ENCODE measurements at regions not wholly inside any gene's neighbourhood (a gene's known extent, or its start where the extent isn't known, plus 50 kb on each side); places are given as distances from the start of the nearest gene placed in this dataset.

- ATAC-seq (ENCODE audit: low read depth) (no peak), DNase-seq (no peak)
- Mint-ChIP-seq H3K27ac (no peak overlapping the region), H3K36me3 (no peaks in the 10 kb centered on the region), H3K4me3 (no peak overlapping the region), H3K9me3 (no peaks in the 10 kb centered on the region), H3K27me3 (no peaks in the 10 kb centered on the region), H3K4me1 (no peaks in the 10 kb centered on the region)
- POLR2A ChIA-PET: no interaction called here
These were observed 316.2 kb upstream of the HTR2A start for GRCh38 chr13:47213047-47213446.

- no peaks in the 10 kb centered on the region for H3K36me3 Mint-ChIP-seq
- POLR2A ChIA-PET: no interaction called here
- no peak for ATAC-seq (ENCODE audit: low read depth)
- H3K27me3 Mint-ChIP-seq: no peaks in the 10 kb centered on the region
- DNase-seq: no peak
- H3K4me1 Mint-ChIP-seq: no peaks in the 10 kb centered on the region
- no peaks in the 10 kb centered on the region for H3K9me3 Mint-ChIP-seq
- no peak overlapping the region for H3K4me3 Mint-ChIP-seq
- H3K27ac Mint-ChIP-seq: no peak overlapping the region
These were observed 314.3 kb upstream of the HTR2A start for GRCh38 chr13:47211106-47211505.

DNA sequence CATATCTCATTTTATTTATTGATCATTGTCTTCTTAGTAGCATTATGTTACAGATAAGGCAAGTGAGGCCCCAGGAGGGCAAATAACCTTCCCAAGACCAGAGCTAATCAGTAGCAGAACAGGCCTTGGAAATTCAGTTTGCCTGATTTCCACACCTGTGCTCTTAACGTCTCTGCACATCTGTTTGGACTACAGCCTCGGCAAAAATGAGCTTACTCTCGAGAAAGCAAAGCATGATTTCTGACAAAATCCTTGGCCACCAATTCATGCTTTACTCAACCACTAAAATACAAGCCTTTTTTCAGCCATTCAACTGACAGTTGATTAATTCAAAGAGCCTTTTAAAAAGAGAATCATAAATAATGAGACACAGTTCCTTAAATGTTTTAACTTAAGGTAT, 309.3 kb upstream of the HTR2A start:
- POLR2A ChIA-PET: no interaction called here
- ATAC-seq (ENCODE audit: low read depth) (no peak), DNase-seq (no peak)
- Mint-ChIP-seq H3K4me3 (no peak overlapping the region), H3K4me1 (no peaks in the 10 kb centered on the region), H3K27ac (no peak overlapping the region), H3K9me3 (peaks cover 4% of the 10 kb centered on the region), H3K27me3 (no peaks in the 10 kb centered on the region), H3K36me3 (no peaks in the 10 kb centered on the region)

DNA sequence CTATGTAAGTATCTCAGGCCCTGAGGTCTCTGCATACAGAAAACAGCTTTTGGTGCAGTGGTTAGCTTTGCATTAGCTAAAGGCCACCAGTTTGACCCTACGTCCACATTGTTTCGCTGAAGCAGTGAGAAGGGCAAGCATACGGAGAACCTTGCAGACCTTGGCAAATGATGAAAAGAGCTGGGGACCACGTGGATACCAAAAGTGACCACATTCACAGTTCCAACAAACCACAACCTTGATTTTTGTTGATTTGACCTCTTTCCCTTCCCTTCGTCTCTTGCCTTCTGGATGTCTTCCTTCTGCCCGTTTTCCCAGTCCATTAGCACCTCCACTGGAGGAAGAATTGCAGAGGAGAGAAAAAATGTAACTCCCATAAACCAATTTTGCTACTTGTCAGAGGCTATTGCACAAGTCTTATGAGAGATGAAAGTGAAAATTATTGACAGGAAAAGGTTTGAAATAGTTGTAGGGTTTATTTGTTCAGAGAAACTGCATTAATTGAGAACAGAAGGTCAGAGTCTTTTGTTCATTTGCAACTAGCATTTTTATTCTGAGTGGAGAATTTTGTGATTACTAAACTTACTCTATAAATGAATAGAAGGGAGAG, 293.9 kb upstream of the HTR2A start:
- H3K4me3 Mint-ChIP-seq: no peak overlapping the region
- H3K36me3 Mint-ChIP-seq: no peaks in the 10 kb centered on the region
- no peak for DNase-seq
- H3K9me3 Mint-ChIP-seq: no peaks in the 10 kb centered on the region
- peaks cover 3% of the 10 kb centered on the region for H3K27me3 Mint-ChIP-seq
- no peak overlapping the region for H3K27ac Mint-ChIP-seq
- no peaks in the 10 kb centered on the region for H3K4me1 Mint-ChIP-seq
- POLR2A ChIA-PET: no interaction called here
- no peak for ATAC-seq (ENCODE audit: low read depth)

DNA sequence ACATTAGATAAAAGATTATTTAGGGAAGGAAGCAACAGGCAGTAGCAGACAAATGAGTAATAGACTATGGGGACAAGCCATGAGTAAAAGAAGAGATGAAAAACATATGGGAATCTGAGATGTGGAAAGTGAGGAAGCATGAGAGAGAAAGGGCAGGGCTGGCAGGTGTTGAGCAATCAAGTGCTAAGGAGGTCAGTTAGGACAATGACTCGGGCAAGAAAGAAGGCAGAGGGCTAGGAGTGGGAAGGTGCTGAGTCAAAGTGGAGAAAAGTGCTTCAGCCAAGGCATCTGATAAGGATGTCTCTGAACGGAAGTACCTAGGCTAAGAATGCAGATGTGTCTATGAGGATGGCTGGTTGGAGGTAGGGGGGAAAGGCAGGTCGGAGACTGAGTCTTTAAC, 291.9 kb upstream of the HTR2A start:
- POLR2A ChIA-PET: no interaction called here
- ATAC-seq (ENCODE audit: low read depth): no peak
- no peaks in the 10 kb centered on the region for H3K36me3 Mint-ChIP-seq

DNA sequence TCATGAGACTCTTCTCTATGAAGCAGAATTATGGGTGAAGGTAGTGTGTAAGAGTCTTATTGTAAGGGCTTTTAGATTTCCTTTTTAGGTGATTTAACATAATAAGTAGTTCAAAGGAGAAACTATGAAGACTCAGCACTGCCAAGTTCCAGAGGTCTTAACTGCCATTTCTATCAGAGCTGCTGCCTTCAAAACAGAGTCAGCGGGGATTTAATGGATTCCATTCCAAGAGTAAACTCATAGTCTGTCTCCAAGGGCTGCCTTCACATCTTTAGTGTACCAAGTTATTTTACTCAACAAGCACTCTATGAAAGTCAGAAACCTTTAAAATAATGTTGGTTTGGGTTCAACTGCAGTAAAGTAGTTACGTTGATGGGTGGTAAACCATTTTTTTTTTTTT, 289.6 kb upstream of the HTR2A start:
- POLR2A ChIA-PET: no interaction called here
- Mint-ChIP-seq H3K27me3 (peaks cover 5% of the 10 kb centered on the region), H3K4me1 (no peaks in the 10 kb centered on the region), H3K27ac (no peak overlapping the region), H3K9me3 (no peaks in the 10 kb centered on the region), H3K4me3 (no peak overlapping the region), H3K36me3 (no peaks in the 10 kb centered on the region)
- DNase-seq (no peak), ATAC-seq (ENCODE audit: low read depth) (no peak)

More for the DNA sequence above, 291.9 kb upstream of the HTR2A start:
- Mint-ChIP-seq H3K4me3 (no peak overlapping the region), H3K27me3 (peaks cover 3% of the 10 kb centered on the region), H3K9me3 (no peaks in the 10 kb centered on the region), H3K4me1 (no peaks in the 10 kb centered on the region), H3K27ac (no peak overlapping the region)
- no peak for DNase-seq

DNA sequence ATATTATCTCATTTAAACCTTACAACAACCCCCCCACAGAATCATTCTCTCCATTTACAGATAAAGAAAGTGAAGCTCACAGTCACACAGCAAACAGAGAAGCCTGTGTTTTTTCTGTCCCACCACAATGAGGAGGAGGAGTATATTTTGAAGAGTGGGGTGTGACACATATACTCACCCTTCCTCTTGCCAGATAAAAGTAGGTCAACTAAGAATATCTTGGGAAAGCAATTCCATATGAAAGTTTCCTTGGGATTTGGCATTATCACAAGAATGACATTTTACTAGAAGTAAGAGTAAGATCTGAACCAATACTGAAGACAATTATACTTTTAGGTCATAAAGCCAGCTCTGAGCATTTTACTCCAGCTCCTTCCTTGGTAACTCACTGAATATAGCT, 287.5 kb upstream of the HTR2A start:
- Mint-ChIP-seq H3K4me1 (no peaks in the 10 kb centered on the region), H3K9me3 (no peaks in the 10 kb centered on the region), H3K36me3 (no peaks in the 10 kb centered on the region), H3K27me3 (peaks cover 2% of the 10 kb centered on the region), H3K4me3 (no peak overlapping the region), H3K27ac (no peak overlapping the region)
- POLR2A ChIA-PET: no interaction called here
- no peak for DNase-seq
- no peak for ATAC-seq (ENCODE audit: low read depth)

GRCh38 chr13:47179321-47179720, 282.5 kb upstream of the HTR2A start:
- Mint-ChIP-seq H3K9me3 (no peaks in the 10 kb centered on the region), H3K36me3 (no peaks in the 10 kb centered on the region), H3K4me1 (peaks cover 1% of the 10 kb centered on the region), H3K27me3 (peaks cover 2% of the 10 kb centered on the region), H3K4me3 (no peak overlapping the region), H3K27ac (no peak overlapping the region)
- DNase-seq (no peak), ATAC-seq (ENCODE audit: low read depth) (no peak)
- POLR2A ChIA-PET: no interaction called here

DNA sequence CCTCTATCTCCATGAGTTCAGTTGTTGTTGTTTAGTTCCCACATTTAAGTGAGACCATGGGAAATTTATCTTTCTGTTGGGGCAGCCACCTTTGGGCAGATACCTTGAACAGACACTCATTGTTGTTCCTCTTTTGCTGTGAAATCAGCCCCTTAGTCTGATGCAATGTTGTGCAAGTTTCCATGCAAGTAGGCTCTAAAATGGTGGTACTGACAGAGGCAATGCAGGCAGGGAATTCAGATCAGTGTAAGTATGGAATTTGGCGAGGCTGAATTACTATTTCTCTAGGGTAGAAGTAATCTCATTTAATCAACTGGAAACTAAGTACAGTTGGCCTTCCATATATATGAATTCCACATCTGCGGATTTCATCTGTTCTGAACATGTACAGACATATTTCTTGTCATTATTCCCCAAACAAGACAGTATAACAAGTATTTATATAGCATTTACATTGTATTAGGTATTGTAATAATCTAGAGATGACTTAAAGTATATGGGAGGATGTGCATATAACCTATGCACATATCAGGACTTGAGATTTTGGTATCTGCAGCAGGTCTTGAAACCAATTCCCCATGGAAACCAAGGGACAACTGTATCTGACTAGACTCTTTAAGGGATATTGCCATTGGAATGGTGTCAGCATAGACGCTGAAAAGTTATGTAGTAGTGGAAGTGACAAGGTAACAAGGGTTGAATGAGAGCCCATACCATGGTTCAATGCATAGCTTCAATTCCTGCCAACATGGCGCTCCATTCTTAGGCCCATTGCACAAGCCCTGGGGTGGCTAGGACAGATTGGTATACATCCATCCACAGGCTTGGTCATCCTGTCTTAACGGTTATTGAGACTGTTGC, 281.5 kb upstream of the HTR2A start:
- DNase-seq (no peak), ATAC-seq (ENCODE audit: low read depth) (no peak)
- H3K27ac Mint-ChIP-seq: no peak overlapping the region
- peaks cover 2% of the 10 kb centered on the region for H3K27me3 Mint-ChIP-seq
- no peaks in the 10 kb centered on the region for H3K36me3 Mint-ChIP-seq
- H3K4me1 Mint-ChIP-seq: peaks cover 1% of the 10 kb centered on the region
- no peak overlapping the region for H3K4me3 Mint-ChIP-seq
- no peaks in the 10 kb centered on the region for H3K9me3 Mint-ChIP-seq
- POLR2A ChIA-PET: no interaction called here

DNA sequence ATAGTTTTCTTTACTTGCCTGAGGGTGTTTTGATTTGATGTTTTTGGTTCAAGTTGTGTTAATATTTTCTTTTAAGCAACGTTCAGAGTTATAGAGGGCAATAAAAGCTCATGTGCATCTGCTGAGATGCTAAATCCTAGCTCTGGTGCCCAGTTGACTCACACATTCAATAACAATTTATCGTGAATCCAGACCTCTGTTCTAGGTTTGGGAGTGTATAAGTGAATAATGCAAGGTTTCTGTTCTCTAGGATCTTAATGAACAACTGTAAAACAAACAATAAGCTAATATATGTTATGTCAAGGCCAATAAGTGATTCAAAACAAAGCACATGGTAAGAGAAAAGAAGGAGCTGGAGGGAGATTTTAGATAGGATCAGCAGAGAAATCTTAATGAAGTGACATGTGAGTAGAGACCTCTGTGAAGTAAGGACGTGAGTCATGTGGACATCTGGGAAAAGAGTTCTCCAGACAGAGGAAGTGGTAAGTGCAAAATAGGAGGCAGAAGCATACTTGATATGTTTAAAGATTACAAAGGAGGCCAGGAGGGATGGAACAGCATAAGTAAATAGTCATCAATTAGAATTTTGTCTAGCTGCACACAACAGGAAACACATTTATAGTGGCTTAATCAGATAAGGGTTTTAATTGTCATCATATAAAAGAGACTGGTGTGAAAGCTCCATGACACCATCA, 278.5 kb upstream of the HTR2A start:
- POLR2A ChIA-PET: no interaction called here
- Mint-ChIP-seq H3K4me1 (peaks cover 1% of the 10 kb centered on the region), H3K27ac (no peak overlapping the region), H3K4me3 (no peak overlapping the region), H3K27me3 (no peaks in the 10 kb centered on the region), H3K9me3 (no peaks in the 10 kb centered on the region), H3K36me3 (no peaks in the 10 kb centered on the region)
- no peak for ATAC-seq (ENCODE audit: low read depth)
- no peak for DNase-seq

DNA sequence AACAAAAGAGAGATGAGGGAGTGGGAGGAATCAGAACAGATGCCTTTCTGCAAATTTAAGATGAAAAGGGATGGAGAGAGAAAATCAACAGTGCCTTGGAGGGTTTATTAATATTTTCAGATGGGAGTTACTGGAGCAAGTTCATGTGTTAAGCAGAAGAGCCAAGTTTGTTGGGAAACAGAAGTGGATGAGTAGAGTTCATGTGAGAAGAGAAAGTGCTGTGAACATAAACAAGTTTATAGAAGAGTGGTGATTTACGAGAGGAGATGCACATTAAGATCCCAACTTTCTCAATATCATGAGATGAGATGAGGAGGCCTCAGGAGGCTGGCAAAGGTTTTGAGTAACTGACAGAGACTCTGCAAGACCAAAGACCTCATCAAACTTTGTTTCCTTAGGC, 274.1 kb upstream of the HTR2A start:
- Mint-ChIP-seq H3K27ac (no peak overlapping the region), H3K36me3 (no peaks in the 10 kb centered on the region), H3K27me3 (no peaks in the 10 kb centered on the region), H3K4me1 (peaks cover 1% of the 10 kb centered on the region), H3K4me3 (no peak overlapping the region), H3K9me3 (no peaks in the 10 kb centered on the region)
- POLR2A ChIA-PET: no interaction called here
- ATAC-seq (ENCODE audit: low read depth) (no peak), DNase-seq (no peak)

GRCh38 chr13:47168618-47169017, 271.8 kb upstream of the HTR2A start:
- no peaks in the 10 kb centered on the region for H3K4me1 Mint-ChIP-seq

DNA sequence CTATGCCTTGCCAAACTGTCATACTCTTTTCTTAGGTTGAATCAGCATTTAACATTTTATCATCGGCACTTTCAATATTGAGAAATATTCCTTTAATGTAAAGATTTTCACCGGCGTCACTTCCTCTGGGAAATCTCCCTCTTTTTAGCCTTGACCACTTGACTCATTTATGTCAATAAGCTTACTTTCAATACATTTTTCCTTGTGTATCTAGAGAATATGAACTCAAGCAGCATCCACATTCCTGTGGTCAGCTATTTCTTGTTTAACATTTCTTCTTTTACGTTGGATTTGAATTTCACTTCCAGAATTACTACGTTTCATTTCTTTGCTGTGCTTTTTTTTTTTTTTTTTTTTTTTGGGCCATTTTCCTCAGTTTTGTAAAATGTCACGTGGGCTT, 271.2 kb upstream of the HTR2A start:
- H3K36me3 Mint-ChIP-seq: no peaks in the 10 kb centered on the region
- POLR2A ChIA-PET: no interaction called here
- no peak overlapping the region for H3K27ac Mint-ChIP-seq
- ATAC-seq (ENCODE audit: low read depth): no peak
- H3K4me1 Mint-ChIP-seq: no peaks in the 10 kb centered on the region
- no peak overlapping the region for H3K4me3 Mint-ChIP-seq
- no peak for DNase-seq
- no peaks in the 10 kb centered on the region for H3K27me3 Mint-ChIP-seq
- H3K9me3 Mint-ChIP-seq: no peaks in the 10 kb centered on the region

More at GRCh38 chr13:47168618-47169017, 271.8 kb upstream of the HTR2A start:
- no peak overlapping the region for H3K4me3 Mint-ChIP-seq
- no peak for DNase-seq
- H3K9me3 Mint-ChIP-seq: no peaks in the 10 kb centered on the region
- ATAC-seq (ENCODE audit: low read depth): no peak
- POLR2A ChIA-PET: no interaction called here
- H3K27ac Mint-ChIP-seq: no peak overlapping the region
- H3K27me3 Mint-ChIP-seq: no peaks in the 10 kb centered on the region
- H3K36me3 Mint-ChIP-seq: no peaks in the 10 kb centered on the region

GRCh38 chr13:47166336-47166735, 269.5 kb upstream of the HTR2A start:
- DNase-seq: no peak
- Mint-ChIP-seq H3K4me3 (no peak overlapping the region), H3K27ac (no peak overlapping the region), H3K9me3 (no peaks in the 10 kb centered on the region), H3K27me3 (no peaks in the 10 kb centered on the region), H3K4me1 (no peaks in the 10 kb centered on the region), H3K36me3 (no peaks in the 10 kb centered on the region)
- ATAC-seq (ENCODE audit: low read depth): no peak
- POLR2A ChIA-PET: no interaction called here
